MG63 (cell line): ENCODE measurements at regions not wholly inside any gene's neighbourhood (a gene's known extent, or its start where the extent isn't known, plus 50 kb on each side); places are given as distances from the start of the nearest gene placed in this dataset.
A peak's percentile ranks its signal among the peaks of the same experiment; 100 is the strongest.
"Not testable (repeated sequence)": the region's sequence is repeated elsewhere in the genome, so short reads cannot be mapped to it uniquely, and the experiment has no call there.

Experiments
- DNase-seq: peaks from one replicate; pipeline ENCODE4 v3.0.0-alpha.2; 2020
- H3K27me3 ChIP-seq: fragments of 250-450 bp; sonication (Bioruptor Pico); 2 replicates; pipeline ENCODE4 v1.5.1; 2020; ENCODE audit warnings: mild to moderate bottlenecking, moderate library complexity
- H3K36me3 ChIP-seq: fragments of 250-450 bp; sonication (Bioruptor Pico); 2 replicates; pipeline ENCODE4 v1.5.1; 2020; ENCODE audit warnings: mild to moderate bottlenecking, moderate library complexity
- H3K4me3 ChIP-seq: fragments of 250-450 bp; sonication (Bioruptor Pico); 2 replicates; pipeline ENCODE4 v1.5.1; 2020; ENCODE audit warnings: mild to moderate bottlenecking, moderate library complexity
- H3K9me3 ChIP-seq: fragments of 250-450 bp; sonication (Bioruptor Pico); 2 replicates; pipeline ENCODE4 v1.5.1; 2020; ENCODE audit warnings: mild to moderate bottlenecking, moderate library complexity

GRCh38 chr9:124122321-124122720 lies 110.8 kb downstream of the LHX2 start:
- no peaks in the 10 kb centered on the region; the same call in 1 of the 2 replicates for H3K9me3 ChIP-seq
- no peaks in the 10 kb centered on the region for H3K27me3 ChIP-seq
- no peaks in the 10 kb centered on the region for H3K36me3 ChIP-seq
- H3K4me3 ChIP-seq: no peak overlapping the region
- DNase-seq: no peak

GRCh38 chr9:124122813-124123462 lies 111.4 kb downstream of the LHX2 start:
- H3K4me3 ChIP-seq: no peak overlapping the region
- H3K36me3 ChIP-seq: no peaks in the 10 kb centered on the region
- no peaks in the 10 kb centered on the region for H3K27me3 ChIP-seq
- DNase-seq: peak; percentile 26
- H3K9me3 ChIP-seq: no peaks in the 10 kb centered on the region; the same call in 1 of the 2 replicates

- H3K27me3 ChIP-seq, H3K9me3 ChIP-seq, H3K36me3 ChIP-seq, H3K4me3 ChIP-seq, DNase-seq: not testable (repeated sequence)
These were observed 112.1 kb downstream of the LHX2 start for GRCh38 chr9:124123621-124124020.

GRCh38 chr9:124124729-124125650 lies 113.4 kb downstream of the LHX2 start:
- DNase-seq: no peak
- H3K9me3 ChIP-seq: no peaks in the 10 kb centered on the region; the same call in 1 of the 2 replicates
- no peak overlapping the region for H3K4me3 ChIP-seq
- no peaks in the 10 kb centered on the region for H3K27me3 ChIP-seq
- H3K36me3 ChIP-seq: no peaks in the 10 kb centered on the region

- Histone ChIP-seq H3K9me3 (no peaks in the 10 kb centered on the region; the same call in 1 of the 2 replicates), H3K36me3 (no peaks in the 10 kb centered on the region), H3K27me3 (no peaks in the 10 kb centered on the region), H3K4me3 (no peak overlapping the region)
- no peak for DNase-seq
These were observed 114.0 kb downstream of the LHX2 start for GRCh38 chr9:124125651-124125977.

GRCh38 chr9:124126648-124127646 lies 115.4 kb downstream of the LHX2 start:
- H3K27me3 ChIP-seq: no peaks in the 10 kb centered on the region
- H3K9me3 ChIP-seq: no peaks in the 10 kb centered on the region
- no peak overlapping the region for H3K4me3 ChIP-seq
- peak; percentile 56 for DNase-seq
- no peaks in the 10 kb centered on the region for H3K36me3 ChIP-seq

GRCh38 chr9:124128568-124129166 lies 117.1 kb downstream of the LHX2 start:
- Histone ChIP-seq H3K27me3 (no peaks in the 10 kb centered on the region), H3K9me3 (no peaks in the 10 kb centered on the region), H3K4me3 (no peak overlapping the region), H3K36me3 (no peaks in the 10 kb centered on the region)
- DNase-seq: no peak

- Histone ChIP-seq H3K36me3 (no peaks in the 10 kb centered on the region), H3K4me3 (no peak overlapping the region), H3K9me3 (no peaks in the 10 kb centered on the region), H3K27me3 (no peaks in the 10 kb centered on the region)
- no peak for DNase-seq
These were observed 118.9 kb downstream of the LHX2 start for GRCh38 chr9:124130277-124131075.

- not testable (repeated sequence) for H3K9me3 ChIP-seq, H3K27me3 ChIP-seq, H3K4me3 ChIP-seq, DNase-seq, H3K36me3 ChIP-seq
These were observed 120.0 kb downstream of the LHX2 start for GRCh38 chr9:124131518-124131917.

GRCh38 chr9:124132671-124133147 lies 121.1 kb downstream of the LHX2 start:
- DNase-seq: peak; percentile 34
- Histone ChIP-seq H3K9me3 (no peaks in the 10 kb centered on the region), H3K27me3 (no peaks in the 10 kb centered on the region), H3K36me3 (no peaks in the 10 kb centered on the region), H3K4me3 (no peak overlapping the region)

GRCh38 chr9:124133727-124134126 lies 122.2 kb downstream of the LHX2 start:
- Histone ChIP-seq H3K4me3 (no peak overlapping the region), H3K36me3 (no peaks in the 10 kb centered on the region), H3K27me3 (no peaks in the 10 kb centered on the region), H3K9me3 (no peaks in the 10 kb centered on the region)
- DNase-seq: no peak

- Histone ChIP-seq H3K36me3 (no peaks in the 10 kb centered on the region), H3K4me3 (no peak overlapping the region), H3K9me3 (no peaks in the 10 kb centered on the region), H3K27me3 (no peaks in the 10 kb centered on the region)
- no peak for DNase-seq
These were observed 123.0 kb downstream of the LHX2 start for GRCh38 chr9:124134526-124134925.

- Histone ChIP-seq H3K4me3 (no peak overlapping the region), H3K27me3 (no peaks in the 10 kb centered on the region), H3K36me3 (no peaks in the 10 kb centered on the region), H3K9me3 (no peaks in the 10 kb centered on the region)
- DNase-seq: no peak
These were observed 121.9 kb upstream of the NEK6 start for GRCh38 chr9:124135813-124136365.

GRCh38 chr9:124137009-124137943 lies 120.5 kb upstream of the NEK6 start:
- Histone ChIP-seq H3K27me3 (no peaks in the 10 kb centered on the region), H3K9me3 (no peaks in the 10 kb centered on the region), H3K4me3 (no peak overlapping the region), H3K36me3 (no peaks in the 10 kb centered on the region)
- DNase-seq: no peak
